ENCODE measurements at regions not wholly inside any gene's neighbourhood (a gene's known extent, or its start where the extent isn't known, plus 50 kb on each side); places are given as distances from the start of the nearest gene placed in this dataset.
A peak's percentile ranks its signal among the peaks of the same experiment; 100 is the strongest.

DNA sequence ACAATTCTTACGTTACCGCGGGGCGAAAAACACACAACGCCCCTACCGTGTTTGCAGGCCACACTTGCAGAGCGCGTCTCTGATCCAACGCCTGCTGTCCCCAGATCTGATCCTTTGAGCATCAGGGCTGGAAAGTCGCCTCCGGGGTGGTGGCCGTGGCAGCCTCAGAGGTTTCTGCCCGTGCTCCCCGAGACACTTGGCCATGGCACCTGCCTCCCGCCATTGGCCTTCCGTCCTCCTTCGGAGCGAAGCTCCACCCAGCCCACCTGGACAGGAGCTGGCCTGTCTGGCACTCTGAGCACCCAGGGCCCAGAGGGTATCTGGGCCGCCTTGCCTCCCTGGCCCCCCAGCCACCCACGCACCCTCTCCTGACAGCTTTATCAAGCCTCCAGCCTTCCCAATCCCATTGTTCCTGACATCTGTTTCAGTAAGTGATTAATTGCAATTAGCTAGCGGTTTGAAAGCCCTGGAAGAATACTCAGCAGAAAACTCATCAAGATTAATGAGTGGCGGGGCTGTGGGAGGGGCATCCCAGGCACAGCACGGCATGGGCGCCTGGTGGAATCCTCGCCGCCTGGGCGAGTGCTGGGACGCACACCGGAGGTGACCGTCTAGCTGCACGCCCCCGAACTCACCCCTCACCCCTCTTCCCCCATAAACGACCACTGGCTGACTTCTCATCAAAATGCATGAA lies 181.5 kb upstream of the GSE1 start:
- WGBS, 2 donors, result 85 to 87% methylated on average over 33 of the region's 33 CpGs
- DNase-seq (ENCODE audit: low spot score in 2 of 2), result no peak
- H3K27ac ChIP-seq, result no peak overlapping the region

DNA sequence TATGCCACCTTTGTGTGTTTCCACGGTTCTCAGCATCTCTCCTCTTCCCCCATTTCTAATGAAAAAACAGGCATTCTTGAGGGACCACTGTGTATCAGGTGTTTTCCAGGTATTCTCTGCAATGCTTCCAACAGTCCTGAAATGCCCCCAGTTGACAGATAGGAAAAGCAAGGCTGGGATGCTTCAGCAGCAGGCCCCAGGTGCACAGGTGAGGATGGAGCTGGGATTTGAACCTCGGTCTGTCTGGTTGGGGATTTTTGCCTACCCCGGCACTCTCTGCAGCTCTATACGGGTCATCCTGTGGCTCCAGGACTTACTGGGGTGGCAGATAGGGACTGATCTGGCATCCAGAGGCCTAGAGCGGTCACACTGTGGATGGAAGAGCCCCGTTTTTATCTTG lies 180.5 kb upstream of the GSE1 start:
- 92 to 94% methylated on average over 6 of the region's 6 CpGs for WGBS, 2 donors

More for the DNA sequence above, 181.5 kb upstream of the GSE1 start:
- TF ChIP-seq POLR2A (IDR thresholded peaks at IDR 0.05) (no peak), EP300 (IDR thresholded peaks at IDR 0.05) (no peak)
- TF ChIP-seq, protein P1, sequence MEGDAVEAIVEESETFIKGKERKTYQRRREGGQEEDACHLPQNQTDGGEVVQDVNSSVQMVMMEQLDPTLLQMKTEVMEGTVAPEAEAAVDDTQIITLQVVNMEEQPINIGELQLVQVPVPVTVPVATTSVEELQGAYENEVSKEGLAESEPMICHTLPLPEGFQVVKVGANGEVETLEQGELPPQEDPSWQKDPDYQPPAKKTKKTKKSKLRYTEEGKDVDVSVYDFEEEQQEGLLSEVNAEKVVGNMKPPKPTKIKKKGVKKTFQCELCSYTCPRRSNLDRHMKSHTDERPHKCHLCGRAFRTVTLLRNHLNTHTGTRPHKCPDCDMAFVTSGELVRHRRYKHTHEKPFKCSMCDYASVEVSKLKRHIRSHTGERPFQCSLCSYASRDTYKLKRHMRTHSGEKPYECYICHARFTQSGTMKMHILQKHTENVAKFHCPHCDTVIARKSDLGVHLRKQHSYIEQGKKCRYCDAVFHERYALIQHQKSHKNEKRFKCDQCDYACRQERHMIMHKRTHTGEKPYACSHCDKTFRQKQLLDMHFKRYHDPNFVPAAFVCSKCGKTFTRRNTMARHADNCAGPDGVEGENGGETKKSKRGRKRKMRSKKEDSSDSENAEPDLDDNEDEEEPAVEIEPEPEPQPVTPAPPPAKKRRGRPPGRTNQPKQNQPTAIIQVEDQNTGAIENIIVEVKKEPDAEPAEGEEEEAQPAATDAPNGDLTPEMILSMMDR (IDR thresholded peaks at IDR 0.05), result no peak
- no peaks in the 10 kb centered on the region for H3K36me3 ChIP-seq
- no peak overlapping the region for H3K4me3 ChIP-seq
- no peaks in the 10 kb centered on the region for H3K9me3 ChIP-seq
- H3K27me3 ChIP-seq, result no peaks in the 10 kb centered on the region
- peaks cover 0 to 15% (median 9%) of the 10 kb centered on the region in 4 donors for H3K4me1 ChIP-seq

DNA sequence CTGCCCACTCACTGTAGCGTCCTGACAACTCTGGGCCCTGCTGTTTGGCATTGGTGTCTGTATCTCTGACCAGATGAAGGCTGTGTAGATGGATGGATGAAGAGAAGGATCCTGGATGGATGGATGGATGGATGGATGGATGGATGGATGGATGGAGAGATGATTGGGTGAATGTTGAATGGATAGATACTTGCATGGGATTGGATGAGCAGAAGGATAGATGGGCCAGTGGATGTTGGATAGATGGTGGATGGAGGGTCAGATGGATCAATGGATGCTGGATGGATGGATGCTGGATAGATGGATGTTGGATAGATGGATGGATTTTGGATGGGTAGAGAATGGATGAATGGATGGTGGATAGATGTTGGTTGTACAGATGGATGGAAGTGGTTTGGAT lies 179.6 kb upstream of the GSE1 start:
- WGBS, 2 donors, result 72 to 81% methylated on average over 1 of the region's 1 CpG
- Histone ChIP-seq H3K27me3 (no peaks in the 10 kb centered on the region), H3K4me3 (no peak overlapping the region), H3K9me3 (no peaks in the 10 kb centered on the region), H3K36me3 (no peaks in the 10 kb centered on the region), H3K27ac (no peak overlapping the region), H3K4me1 (peaks cover 0 to 28% (median 21%) of the 10 kb centered on the region in 4 donors)
- TF ChIP-seq POLR2A (IDR thresholded peaks at IDR 0.05) (no peak), EP300 (IDR thresholded peaks at IDR 0.05) (no peak)
- TF ChIP-seq, protein P1 (IDR thresholded peaks at IDR 0.05), result no peak
- DNase-seq (ENCODE audit: low spot score in 2 of 2), result no peak

More for the DNA sequence above, 180.5 kb upstream of the GSE1 start:
- H3K4me1 ChIP-seq, result peaks cover 0 to 25% (median 19%) of the 10 kb centered on the region in 4 donors
- no peaks in the 10 kb centered on the region for H3K27me3 ChIP-seq
- no peak overlapping the region for H3K4me3 ChIP-seq
- H3K36me3 ChIP-seq, result no peaks in the 10 kb centered on the region
- DNase-seq (ENCODE audit: low spot score in 2 of 2), result no peak
- H3K9me3 ChIP-seq, result no peaks in the 10 kb centered on the region
- H3K27ac ChIP-seq, result no peak overlapping the region
- TF ChIP-seq, protein P1 (IDR thresholded peaks at IDR 0.05), result no peak
- no peak for TF ChIP-seq EP300 (IDR thresholded peaks at IDR 0.05)
- no peak for TF ChIP-seq POLR2A (IDR thresholded peaks at IDR 0.05)

DNA sequence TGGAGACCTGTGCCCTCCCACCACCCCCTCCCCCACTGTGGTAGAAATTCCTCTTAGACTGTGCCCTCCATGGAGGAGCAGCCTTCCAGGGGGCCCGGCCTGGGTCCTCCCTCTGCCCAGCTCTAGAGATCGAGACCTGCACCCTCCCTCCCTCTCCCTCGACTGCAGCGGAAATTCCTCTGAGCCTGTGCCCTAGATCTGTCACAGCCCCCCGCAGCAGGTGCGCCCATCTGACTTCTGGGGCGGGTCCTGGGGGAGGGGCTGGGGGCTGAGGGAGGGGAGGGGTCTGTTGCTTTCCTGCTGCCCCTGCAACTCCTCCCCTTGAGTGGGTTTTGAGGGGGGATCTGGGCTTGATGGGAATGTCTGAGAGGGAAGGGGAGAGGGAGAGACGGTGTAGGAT lies 177.8 kb upstream of the GSE1 start:
- no peak for DNase-seq (ENCODE audit: low spot score in 2 of 2)
- Histone ChIP-seq H3K9me3 (no peaks in the 10 kb centered on the region), H3K27ac (peak overlapping the region in 1 of 4 donors; percentile 81), H3K27me3 (no peaks in the 10 kb centered on the region), H3K36me3 (peaks cover 0 to 5% (median 0%) of the 10 kb centered on the region in 3 donors), H3K4me3 (no peak overlapping the region), H3K4me1 (peaks cover 0 to 28% (median 21%) of the 10 kb centered on the region in 4 donors)
- 81 to 85% methylated on average over 4 to 7 of the region's 8 CpGs for WGBS, 2 donors
- TF ChIP-seq EP300 (IDR thresholded peaks at IDR 0.05) (no peak), POLR2A (IDR thresholded peaks at IDR 0.05) (no peak)
- TF ChIP-seq, protein P1 (IDR thresholded peaks at IDR 0.05), result no peak

DNA sequence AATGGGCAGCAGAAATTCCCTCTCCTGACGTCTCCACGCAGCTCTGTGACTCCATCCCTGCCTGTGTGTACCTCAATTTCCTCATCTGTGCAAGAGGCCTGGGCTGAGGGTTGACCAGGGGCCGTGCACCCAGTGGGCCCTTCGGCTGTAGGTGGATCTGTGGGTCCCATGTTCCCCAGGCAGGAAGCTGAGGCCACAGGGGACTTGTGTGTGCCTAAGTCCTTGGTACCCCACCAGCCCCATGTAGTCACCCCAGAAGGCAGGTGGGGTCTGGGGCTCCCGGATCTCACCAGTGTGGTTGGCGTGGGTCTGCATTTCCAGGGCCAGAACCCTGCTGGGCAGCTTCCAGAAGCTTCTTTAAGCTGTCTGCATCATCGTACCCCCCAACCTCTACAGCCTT lies 177.4 kb upstream of the GSE1 start:
- TF ChIP-seq, protein P1 (IDR thresholded peaks at IDR 0.05), result no peak
- TF ChIP-seq EP300 (IDR thresholded peaks at IDR 0.05) (no peak), POLR2A (IDR thresholded peaks at IDR 0.05) (no peak)
- Histone ChIP-seq H3K4me1 (peaks cover 0 to 28% (median 21%) of the 10 kb centered on the region in 4 donors), H3K27me3 (no peaks in the 10 kb centered on the region), H3K9me3 (no peaks in the 10 kb centered on the region), H3K27ac (peak overlapping the region in 2 of 4 donors; percentile 81 to 89), H3K4me3 (no peak overlapping the region), H3K36me3 (peaks cover 0 to 8% (median 0%) of the 10 kb centered on the region in 3 donors)
- 75 to 80% methylated on average over 7 of the region's 7 CpGs for WGBS, 2 donors
- DNase-seq (ENCODE audit: low spot score in 2 of 2), result no peak
